ENCODE measurements at regions not wholly inside any gene's neighbourhood (a gene's known extent, or its start where the extent isn't known, plus 50 kb on each side); places are given as distances from the start of the nearest gene placed in this dataset.

DNA sequence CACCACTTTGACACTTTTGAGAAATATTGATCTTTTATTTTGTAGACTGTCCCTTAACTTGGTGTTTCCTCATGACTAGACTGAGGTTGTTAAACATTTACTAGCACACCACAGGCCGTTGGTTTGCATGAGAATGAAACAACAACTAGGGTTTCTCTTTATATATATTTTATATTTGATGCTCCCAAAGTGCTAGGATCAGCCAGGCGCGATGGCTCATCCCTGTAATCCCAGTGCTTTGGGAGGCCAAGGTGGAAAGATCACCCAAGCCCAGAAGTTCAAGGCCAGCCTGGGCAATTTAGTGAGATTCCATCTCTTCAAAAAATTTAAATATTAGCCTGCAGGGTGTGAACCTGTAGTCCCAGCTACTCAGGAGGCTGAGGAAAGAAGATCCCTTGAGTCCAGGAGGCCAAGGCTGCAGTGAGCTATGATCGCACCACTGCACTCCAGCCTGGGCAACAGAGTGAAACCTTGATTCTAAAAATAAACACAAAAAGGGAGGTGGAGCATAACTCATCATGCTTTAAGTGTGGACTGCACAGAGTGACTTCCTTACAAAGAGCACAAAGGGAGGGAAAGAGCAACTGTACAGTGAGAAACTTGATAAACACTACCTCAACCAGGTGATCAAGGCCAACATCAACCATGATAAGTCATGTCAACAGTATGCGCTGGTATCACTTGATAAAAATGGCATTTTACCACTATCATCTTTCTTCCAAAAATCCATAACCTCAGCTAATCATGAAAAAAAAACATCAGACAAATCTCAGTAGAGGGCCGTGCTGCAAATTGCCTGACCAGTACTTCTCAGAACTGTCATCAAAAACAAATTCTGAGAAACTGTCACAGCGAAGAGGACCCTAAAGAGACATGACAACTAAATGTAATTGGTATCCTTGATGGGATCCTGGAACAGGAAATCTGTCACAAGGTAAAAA lies 72.8 kb upstream of the ATF7IP2 start:
- Histone ChIP-seq H3K4me1 (ENCODE audit: insufficient read depth, low read length, poor library complexity, severe bottlenecking) (peaks cover 28% of the 10 kb centered on the region), H3K9me3 (ENCODE audit: low read length) (no peaks in the 10 kb centered on the region), H3K27ac (ENCODE audit: low read depth, low read length, poor library complexity, severe bottlenecking) (peak overlapping the region; percentile 72), H4K20me1 (ENCODE audit: insufficient read depth, low read length) (no peaks in the 10 kb centered on the region), H3K9me2 (ENCODE audit: insufficient read depth, low read length) (no peaks in the 10 kb centered on the region), H3K4me3 (ENCODE audit: low read depth, low read length, poor library complexity, severe bottlenecking) (peak overlapping the region; percentile 36), H3K79me2 (ENCODE audit: insufficient read depth, low read depth, low read length) (no peaks in the 10 kb centered on the region), H3K36me3 (ENCODE audit: insufficient read depth, low read length) (no peaks in the 10 kb centered on the region), H3K4me2 (ENCODE audit: low read length) (peak overlapping the region; percentile 77), H2AFZ (ENCODE audit: low read length) (peak overlapping the region; percentile 98)
- intact Hi-C loops (cut with micrococcal nuclease; ENCODE audit: unreplicated experiment), result loop anchor here (1.0 to 5.0 kb wide), 3 partner anchors 56 to 424 kb away; no protein-coding TSS in a partner anchor
- BruUV-seq (replicated peaks), result no TSS peak
- TF ChIP-seq, protein P1, sequence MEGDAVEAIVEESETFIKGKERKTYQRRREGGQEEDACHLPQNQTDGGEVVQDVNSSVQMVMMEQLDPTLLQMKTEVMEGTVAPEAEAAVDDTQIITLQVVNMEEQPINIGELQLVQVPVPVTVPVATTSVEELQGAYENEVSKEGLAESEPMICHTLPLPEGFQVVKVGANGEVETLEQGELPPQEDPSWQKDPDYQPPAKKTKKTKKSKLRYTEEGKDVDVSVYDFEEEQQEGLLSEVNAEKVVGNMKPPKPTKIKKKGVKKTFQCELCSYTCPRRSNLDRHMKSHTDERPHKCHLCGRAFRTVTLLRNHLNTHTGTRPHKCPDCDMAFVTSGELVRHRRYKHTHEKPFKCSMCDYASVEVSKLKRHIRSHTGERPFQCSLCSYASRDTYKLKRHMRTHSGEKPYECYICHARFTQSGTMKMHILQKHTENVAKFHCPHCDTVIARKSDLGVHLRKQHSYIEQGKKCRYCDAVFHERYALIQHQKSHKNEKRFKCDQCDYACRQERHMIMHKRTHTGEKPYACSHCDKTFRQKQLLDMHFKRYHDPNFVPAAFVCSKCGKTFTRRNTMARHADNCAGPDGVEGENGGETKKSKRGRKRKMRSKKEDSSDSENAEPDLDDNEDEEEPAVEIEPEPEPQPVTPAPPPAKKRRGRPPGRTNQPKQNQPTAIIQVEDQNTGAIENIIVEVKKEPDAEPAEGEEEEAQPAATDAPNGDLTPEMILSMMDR (conservative IDR thresholded peaks at IDR 0.05; ENCODE audit: low read length), result no peak
- TF ChIP-seq EZH2phosphoT487 (IDR thresholded peaks at IDR 0.05; ENCODE audit: borderline replicate concordance, low read depth, low read length), result no peak
- peak; percentile 81 for DNase-seq (ENCODE audit: low spot score)
- POLR2A ChIA-PET, result interaction anchor here (0.5 to 0.7 kb wide), 6 partner anchors 18 to 1538 kb away, joined by 3 read pairs; partner anchors contain the start of gene RSL1D1
- CTCF ChIA-PET (ENCODE audit: unreplicated experiment), result no interaction called here

DNA sequence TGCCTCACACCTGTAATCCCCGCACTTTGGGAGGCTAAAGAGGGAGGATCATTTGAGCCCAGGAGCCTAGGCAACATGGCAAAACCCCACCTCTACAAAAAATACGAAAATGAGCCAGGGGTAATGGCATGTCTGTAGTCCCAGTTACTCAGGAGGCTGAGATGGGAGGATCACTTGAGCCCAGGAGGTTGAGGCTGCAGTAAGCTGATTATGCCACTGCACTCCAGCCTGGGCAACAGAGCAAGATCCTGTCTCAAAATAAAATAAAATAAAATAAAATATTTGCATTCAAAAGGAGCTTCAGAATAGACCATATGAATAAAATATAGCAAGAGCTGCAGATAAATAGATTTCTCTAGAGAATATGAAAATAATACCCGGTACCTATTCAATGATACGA lies 71.5 kb upstream of the ATF7IP2 start:
- TF ChIP-seq, protein P1 (conservative IDR thresholded peaks at IDR 0.05; ENCODE audit: low read length), result no peak
- TF ChIP-seq EZH2phosphoT487 (IDR thresholded peaks at IDR 0.05; ENCODE audit: borderline replicate concordance, low read depth, low read length), result no peak
- H3K9me2 ChIP-seq (ENCODE audit: insufficient read depth, low read length), result no peaks in the 10 kb centered on the region
- no peaks in the 10 kb centered on the region for H3K9me3 ChIP-seq (ENCODE audit: low read length)
- CTCF ChIA-PET (ENCODE audit: unreplicated experiment), result no interaction called here
- no peak overlapping the region for H3K4me3 ChIP-seq (ENCODE audit: low read depth, low read length, poor library complexity, severe bottlenecking)
- no peaks in the 10 kb centered on the region for H3K36me3 ChIP-seq (ENCODE audit: insufficient read depth, low read length)
- H3K4me2 ChIP-seq (ENCODE audit: low read length), result no peak overlapping the region
- no peaks in the 10 kb centered on the region for H4K20me1 ChIP-seq (ENCODE audit: insufficient read depth, low read length)
- no peaks in the 10 kb centered on the region for H3K79me2 ChIP-seq (ENCODE audit: insufficient read depth, low read depth, low read length)
- H3K4me1 ChIP-seq (ENCODE audit: insufficient read depth, low read length, poor library complexity, severe bottlenecking), result peaks cover 28% of the 10 kb centered on the region
- POLR2A ChIA-PET, result interaction anchor here (0.6 to 1.0 kb wide), 2 partner anchors 72 to 140 kb away, joined by 3 to 4 read pairs; partner anchors contain the start of gene ATF7IP2
- intact Hi-C loops (cut with micrococcal nuclease; ENCODE audit: unreplicated experiment), result loop anchor here (5.0 kb wide), 1 partner anchor 57 kb away; no protein-coding TSS in a partner anchor
- no peak for DNase-seq (ENCODE audit: low spot score)
- H3K27ac ChIP-seq (ENCODE audit: low read depth, low read length, poor library complexity, severe bottlenecking), result no peak overlapping the region
- BruUV-seq (replicated peaks), result no TSS peak
- peak overlapping the region; percentile 42; the same call in 1 of the 2 replicates for H2AFZ ChIP-seq (ENCODE audit: low read length)

Data from OCI-LY7 (cell line).